ENCODE measurements at regions not wholly inside any gene's neighbourhood (a gene's known extent, or its start where the extent isn't known, plus 50 kb on each side); places are given as distances from the start of the nearest gene placed in this dataset.

DNA sequence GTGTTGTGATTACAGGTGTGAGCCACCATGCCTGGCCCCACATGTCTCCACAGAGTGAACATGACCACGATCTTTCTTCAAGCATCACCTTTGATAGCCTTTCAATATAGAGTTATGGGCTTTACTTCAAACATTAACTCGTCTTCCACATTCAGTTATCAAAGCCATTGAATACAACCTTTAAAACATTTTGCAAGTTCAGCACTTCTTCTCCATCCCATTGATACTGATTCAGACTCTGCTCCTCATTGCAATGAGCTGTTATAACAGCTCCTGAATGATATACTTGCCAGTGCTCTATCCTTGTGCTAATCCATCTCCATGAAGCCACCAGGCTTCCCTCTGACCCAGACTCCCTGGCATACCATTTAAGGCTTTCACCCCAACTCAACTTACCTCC, 223.5 kb upstream of the EEA1 start:
- DNase-seq (ENCODE audit: low read depth in 4 of 4, low spot score in 1 of 4): no peak

DNA sequence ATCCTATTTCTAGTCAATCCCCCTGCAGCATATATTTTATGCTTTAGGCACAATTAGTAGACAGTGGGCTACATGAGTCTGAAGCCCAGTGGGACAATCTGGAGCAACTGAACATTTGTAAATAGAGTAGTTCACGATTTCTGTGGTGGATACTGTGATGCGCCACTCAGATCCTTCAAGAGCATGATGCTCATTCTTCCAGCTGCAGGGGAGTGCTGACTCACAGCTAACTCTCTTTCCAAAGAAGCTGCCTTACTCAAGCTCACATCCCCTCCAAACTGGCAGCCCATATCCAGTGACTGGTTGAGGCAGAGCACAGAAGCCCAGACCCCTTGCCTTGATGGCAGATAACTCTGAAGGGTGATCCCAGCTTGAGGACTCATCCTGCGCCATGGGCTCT, 224.2 kb upstream of the EEA1 start:
- DNase-seq (ENCODE audit: low read depth in 4 of 4, low spot score in 1 of 4): no peak

DNA sequence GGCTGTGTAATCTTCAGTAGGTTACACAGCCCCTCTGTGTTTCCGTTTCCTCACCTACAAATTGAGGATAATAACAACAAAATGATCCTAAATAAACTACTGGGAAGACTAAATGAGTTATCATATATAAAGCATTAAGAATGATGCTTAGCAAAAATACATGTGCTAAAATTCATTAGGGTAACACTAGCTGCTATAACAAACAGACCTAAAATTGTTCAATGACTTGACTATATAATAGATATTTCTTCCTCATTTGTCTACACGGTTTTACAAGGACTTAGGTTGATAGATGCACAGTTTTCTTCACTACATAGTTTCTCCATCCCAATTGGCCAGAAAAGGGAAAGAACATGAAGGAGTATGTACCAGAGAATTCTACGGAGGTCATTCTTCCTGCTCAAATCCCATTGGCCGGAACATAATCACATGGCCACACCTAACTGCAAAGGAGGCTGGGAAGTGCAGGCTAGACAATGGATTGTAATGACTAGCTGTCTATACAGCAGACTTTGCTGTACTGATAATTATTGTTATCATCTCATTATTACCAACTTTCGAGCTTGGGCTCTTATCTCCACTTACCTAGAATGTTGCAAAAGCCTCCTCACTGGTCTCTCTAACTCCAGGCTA, 223.5 kb upstream of the NUDT4 start:
- no peak for DNase-seq (ENCODE audit: low read depth in 4 of 4, low spot score in 1 of 4)

DNA sequence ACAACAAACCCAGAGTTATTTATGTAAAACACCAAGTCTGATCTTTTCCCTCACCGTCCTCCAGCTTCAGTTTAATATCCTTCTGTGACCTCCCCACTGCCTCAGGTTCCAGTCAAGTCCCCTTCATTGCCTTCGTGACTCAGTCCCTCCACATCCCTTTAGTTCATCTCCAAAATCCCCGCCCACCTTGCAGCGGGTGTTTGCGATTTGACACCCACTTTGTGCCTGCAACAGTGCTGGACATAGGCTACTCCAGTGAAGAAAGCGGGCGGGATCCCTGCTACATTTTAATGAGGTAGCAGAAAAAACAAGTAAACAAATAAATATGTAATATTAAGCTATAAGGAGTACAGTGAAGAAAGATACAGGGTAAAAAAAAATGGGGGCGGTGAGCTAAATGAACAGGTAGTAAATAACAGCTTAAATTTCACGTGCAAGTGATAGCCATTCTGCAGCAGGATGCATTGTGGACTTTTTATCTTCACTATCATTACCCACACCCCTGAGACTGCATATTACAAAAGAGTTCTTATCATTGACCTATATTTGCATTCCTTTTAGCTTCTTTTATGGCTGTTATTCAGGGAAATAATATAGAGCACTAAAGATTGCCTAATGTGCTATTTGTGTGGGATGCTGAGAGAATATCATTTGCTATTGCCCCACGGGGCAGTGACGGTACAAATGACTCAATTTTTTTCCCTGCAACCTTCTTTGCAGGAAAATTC, 222.8 kb upstream of the NUDT4 start:
- DNase-seq (ENCODE audit: low read depth in 4 of 4, low spot score in 1 of 4): no peak

DNA sequence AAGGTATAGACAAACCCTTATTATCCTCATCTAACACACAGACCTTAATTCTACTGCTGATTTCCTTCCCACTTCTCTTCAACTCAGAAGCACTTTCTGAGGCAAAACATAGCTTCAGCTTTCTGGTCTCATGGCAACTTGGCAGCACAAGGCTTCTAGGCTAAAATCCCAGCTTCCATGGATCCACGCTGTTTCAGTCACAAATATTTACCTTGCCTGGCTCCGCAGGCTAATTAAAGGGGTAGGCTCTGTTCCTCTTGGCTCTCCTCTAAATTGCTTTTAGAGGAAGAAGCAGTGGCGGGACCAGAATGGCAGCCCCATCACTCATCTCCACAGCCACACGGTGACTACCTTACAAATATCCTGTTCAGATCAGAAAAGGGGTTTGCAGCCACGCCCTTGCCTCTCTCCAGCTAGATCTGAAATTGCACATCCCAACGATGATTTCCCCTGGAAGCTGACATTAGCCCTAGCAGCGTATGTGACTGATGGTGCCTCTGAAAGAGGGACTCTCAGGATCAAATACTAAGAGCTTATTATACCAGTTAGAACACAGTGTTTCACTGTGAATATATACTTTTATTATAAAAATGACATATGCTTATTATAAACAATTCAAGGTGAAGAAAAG, 221.5 kb upstream of the NUDT4 start:
- DNase-seq (ENCODE audit: low read depth in 4 of 4, low spot score in 1 of 4): no peak

DNA sequence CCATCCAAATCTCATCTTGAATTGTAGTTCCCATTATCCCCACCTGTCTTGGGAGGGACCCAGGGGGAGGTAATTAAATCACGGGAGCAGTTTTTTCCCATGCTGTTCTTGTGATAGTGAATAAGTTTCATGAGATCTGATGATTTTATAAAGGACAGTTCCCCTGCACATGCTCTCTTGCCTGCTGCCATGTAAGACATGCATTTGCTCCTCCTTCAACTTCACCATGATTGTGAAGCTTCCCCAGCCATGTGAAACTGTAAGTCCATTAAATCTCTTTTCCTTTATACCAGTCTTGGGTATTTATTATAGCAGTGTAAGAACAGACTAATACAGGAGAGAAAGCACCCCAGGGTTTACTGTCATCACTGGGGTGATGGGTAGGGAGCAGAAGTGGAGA, 220.4 kb upstream of the NUDT4 start:
- DNase-seq (ENCODE audit: low read depth in 4 of 4, low spot score in 1 of 4): no peak

DNA sequence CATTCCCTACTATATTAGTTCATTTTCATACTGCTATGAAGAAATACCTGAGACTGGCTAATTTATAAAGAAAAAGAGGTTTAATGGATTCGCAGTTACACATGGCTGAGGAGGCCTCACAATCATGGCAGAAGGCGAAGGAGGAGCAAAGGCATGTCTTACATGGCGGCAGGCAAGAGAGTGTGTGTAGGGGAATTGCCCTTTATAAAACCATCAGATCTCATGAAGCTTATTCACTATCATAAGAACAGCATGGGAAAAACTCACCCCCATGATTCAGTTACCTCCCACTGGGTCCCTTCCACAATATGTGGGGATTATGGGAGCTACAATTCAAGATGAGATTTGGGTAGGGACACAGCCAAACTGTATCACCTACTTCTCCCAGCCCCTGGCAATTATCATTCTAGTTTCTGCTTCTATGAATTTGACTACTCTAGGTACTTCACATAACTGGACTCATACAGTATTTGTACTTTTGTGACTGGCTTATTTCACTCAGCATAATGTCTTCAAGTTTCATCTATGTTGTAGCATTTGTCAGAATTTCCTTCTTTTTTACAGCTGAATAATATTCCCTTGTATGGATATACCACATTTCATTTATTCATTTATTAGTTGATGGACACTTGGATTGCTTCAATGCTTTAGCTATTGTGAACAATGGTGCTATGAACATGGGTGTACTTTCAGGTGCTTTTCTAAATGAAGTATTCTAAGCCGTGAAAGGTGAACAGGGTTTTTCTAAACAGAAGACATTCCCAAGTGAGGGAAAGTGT, 219.5 kb upstream of the NUDT4 start:
- no peak for DNase-seq (ENCODE audit: low read depth in 4 of 4, low spot score in 1 of 4)

DNA sequence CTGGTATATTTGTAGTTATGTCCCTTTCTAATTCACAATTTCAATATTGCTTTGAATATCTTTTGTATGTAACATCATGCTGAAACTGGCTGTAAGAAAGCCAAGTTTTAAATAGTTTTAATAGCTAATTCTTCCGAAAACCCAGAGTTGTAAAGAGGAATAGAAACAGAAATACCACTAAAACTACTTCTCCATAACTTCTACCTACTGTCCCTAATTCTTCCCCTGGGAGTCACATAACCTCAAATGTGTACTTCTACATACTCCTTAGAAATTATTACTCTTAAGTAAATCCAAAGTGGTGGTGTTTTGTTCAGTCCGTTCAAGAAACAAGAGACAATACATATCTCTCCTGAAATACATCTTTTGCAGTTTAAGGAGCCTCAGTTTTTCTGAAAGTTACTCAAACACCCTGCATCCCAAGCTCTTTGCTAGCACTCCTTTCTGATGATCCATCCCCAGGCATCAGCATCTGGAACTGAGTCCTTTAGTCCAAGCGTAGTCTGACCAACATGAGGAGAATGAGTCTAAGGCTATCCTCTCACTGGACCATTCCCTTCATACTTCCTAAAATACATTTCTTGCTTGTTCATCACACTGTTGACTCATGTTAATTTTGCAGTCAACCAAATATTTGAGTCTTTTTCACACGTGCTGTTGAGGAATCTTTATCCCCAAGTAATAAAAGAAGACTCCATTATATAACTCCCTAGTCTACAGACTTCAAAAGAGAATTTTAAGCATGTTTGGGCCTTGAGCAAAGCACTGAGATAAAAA, 214.3 kb upstream of the NUDT4 start:
- DNase-seq (ENCODE audit: low read depth in 4 of 4, low spot score in 1 of 4): no peak

DNA sequence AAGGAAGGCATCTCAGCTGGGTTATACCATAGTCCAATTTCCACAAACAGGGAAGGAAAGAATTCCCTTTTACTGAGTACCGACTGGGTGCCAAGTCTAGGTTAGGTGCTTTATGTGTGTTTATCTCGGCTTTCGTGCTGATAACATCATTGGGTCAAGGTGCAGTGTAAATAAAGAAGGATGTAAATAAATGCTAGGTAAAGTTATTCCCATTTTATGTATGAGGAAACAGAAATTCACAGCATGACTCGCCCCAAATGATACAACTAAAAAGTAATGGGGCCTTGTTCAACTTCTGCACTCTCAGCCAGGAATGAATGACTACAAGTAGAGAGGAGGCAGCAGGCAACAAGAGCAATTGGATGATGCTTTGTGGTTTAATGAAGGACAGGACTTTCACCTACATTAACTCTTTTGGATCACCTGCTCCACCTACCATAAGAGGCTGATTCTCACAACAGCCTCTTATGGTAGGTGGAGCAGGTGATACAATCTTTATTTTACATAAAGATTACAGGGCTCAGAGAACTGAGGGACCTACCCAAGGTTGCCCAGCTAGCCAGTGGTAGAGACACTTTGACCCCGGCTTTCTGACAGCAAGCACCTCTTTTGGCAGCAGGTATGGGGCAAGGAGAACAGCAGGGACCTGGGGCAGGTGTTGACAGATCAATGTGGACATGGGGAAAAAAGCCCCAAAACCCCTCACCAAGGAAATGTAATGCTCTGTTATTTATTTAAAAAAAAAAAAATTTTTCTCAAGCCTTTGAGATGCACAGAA, 213.4 kb upstream of the NUDT4 start:
- DNase-seq (ENCODE audit: low read depth in 4 of 4, low spot score in 1 of 4): no peak

DNA sequence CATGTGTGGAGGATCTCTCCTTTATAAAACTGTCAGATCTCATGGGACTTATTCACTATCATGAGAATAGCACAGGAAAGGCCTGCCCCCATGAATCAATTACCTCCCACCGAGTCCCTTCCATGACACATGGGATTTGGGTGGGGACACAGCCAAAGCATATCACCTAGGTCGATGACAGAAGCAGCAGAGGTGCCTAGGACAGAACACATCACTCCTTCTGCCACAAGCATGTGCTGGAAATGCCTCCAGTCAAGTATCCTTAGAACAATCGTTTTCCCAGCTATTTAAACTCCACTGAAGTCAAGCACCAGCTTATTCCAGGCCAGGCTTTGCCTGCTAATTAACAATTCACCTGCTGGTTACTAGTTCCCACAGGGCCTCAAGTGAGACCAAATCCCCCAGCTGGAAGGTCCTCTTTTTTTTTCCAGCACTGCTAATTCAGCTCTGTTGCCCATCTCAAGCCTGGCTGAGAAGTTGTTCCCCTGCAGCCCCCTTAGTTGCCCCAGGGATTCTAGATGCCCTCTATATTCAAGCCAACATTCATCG, 212.3 kb upstream of the NUDT4 start:
- DNase-seq (ENCODE audit: low read depth in 4 of 4, low spot score in 1 of 4): no peak

DNA sequence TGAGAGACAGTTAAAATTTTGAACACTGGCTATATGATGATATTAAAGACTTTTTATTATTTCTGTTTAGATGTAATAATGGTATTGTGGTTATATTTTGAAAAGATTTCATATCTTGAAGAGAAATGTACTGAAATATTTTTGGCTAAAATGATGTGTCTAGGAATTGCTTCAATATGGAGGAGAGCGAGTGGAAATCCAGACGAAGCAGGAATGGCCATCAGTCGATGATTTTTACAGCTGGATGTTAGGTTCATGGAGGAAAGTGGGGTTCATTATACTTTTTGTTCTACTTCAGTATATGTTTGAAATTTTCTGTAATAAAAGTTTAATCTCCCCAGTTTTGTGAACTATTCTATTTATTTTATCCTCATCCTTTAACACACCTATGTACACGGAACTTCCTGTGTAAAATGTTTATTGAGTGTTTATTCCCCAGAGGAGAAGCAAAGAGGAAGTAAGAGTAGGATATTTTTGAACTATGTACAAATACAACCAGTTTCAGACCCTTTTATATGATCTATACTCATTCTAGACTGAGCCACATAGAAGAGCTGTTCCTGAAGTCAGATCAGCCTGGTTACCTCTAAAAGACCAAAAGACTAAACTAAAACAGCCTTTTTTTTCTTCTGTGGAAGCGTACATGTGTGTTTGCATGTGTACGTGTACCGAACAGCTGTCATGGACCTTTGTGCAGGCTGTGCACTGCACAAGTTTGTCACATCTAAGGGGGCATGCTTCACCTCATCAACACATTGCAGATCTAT, 211.0 kb upstream of the NUDT4 start:
- no peak for DNase-seq (ENCODE audit: low read depth in 4 of 4, low spot score in 1 of 4)

DNA sequence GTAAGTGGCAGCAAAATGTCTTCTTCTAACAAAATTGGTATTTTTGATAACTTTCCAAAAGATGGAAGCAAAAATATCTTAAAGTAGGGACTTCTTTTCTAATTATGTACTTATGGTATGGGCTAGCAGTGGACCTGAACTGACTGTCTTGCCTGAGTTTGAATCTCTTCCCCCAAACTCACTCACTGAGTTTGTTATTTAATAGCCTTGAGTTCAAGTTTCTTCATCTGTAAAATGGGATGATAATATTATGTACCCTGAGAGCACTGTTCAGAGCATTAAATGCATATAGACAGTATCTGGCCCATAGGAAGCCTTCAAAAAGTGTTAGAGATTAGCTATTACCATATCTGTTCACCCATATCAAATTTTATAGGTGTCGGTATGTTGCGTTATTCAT, 210.4 kb upstream of the NUDT4 start:
- DNase-seq (ENCODE audit: low read depth in 4 of 4, low spot score in 1 of 4): no peak

DNA sequence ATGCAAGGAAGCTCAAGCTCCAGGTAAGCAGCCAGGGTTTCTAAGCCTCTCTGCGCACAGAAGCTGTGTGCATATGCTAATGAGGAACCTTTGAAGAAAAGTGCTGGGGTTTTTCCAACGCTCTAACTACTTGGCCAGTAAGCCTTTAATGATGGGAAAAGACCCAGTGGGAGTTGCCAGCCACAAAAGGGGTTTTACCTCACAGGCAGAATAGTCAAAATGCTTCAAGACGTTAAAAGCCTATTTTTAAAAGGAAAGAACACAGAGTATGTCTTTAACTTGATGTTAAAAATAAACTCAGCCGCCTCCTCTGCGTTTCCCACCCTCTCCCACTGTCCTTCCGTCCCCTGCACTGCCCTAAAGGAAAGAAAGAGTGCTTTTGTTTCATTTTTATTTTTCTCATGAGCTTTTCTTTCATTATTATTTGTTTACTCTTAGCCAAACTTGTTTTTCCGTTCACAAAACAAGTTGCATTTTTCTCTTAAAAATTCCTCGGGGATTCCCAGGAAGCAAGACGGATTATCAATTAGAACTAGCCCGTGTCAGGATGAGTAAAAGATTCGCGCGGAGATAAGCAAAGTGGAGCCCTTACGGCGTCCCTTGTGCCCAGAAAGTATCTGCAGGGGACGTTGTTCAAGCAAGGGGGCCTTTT, 209.8 kb upstream of the NUDT4 start:
- peak in 3 of 4 experiments; percentile 3 to 14 (median 13) for DNase-seq (ENCODE audit: low read depth in 4 of 4, low spot score in 1 of 4)

DNA sequence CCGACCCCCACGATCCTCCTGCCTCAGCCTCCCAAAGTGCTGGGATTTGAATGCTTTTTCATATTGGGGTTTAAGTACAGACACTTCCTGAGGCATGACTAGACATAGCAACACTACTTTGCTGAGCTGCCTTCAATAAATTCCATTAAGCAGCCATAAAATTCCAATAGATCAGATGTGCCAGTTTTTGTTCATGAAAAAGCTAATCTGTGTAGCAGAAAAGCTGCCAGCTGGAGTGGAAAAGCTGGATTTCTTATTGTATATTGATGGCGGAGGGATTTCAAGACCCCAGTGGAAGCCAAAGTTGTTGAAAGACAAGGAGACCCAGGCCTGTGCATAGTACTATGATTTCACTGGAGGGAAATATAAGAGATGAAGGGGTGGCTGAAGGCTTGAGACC, 209.0 kb upstream of the NUDT4 start:
- no peak for DNase-seq (ENCODE audit: low read depth in 4 of 4, low spot score in 1 of 4)

DNA sequence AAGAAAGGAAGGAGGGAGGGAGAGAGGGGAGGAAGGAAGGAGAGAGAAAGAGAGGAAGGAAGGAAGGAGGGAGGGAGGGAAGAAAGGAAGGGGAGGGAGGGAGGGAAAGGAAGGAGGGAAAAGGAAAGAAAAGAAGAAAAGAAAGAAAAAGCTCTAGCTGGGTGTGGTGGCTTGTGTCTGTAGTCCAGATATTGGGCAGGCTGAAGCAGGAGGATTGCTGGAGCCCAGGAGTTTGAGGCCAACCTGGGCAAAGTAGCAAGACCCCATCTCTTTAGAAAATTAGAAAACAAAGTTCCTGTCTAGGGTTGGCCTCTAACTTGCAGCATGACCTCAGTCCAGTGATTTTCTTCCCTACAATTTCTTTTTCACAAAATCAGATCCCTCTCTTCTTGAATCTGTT, 208.2 kb upstream of the NUDT4 start:
- DNase-seq (ENCODE audit: low read depth in 4 of 4, low spot score in 1 of 4): no peak

DNA sequence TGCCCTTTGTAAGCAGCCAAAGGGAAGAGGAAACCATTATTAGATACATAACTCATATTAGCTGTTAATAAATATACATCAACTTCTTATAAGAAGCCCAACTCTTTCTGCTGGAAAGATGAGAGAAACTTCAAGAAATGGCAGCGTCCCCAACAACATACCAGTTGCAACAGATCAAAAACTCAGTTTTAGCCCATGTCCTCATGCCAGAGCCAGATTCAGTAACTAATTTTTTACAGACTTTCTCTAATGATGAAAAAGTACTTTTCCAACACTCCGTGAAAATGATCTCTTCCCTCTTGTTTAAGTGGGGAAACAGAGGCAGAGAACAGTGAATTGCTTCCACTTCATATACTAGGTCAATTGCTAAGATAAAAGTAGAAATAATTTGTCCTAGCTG, 206.8 kb upstream of the NUDT4 start:
- DNase-seq (ENCODE audit: low read depth in 4 of 4, low spot score in 1 of 4): no peak

DNA sequence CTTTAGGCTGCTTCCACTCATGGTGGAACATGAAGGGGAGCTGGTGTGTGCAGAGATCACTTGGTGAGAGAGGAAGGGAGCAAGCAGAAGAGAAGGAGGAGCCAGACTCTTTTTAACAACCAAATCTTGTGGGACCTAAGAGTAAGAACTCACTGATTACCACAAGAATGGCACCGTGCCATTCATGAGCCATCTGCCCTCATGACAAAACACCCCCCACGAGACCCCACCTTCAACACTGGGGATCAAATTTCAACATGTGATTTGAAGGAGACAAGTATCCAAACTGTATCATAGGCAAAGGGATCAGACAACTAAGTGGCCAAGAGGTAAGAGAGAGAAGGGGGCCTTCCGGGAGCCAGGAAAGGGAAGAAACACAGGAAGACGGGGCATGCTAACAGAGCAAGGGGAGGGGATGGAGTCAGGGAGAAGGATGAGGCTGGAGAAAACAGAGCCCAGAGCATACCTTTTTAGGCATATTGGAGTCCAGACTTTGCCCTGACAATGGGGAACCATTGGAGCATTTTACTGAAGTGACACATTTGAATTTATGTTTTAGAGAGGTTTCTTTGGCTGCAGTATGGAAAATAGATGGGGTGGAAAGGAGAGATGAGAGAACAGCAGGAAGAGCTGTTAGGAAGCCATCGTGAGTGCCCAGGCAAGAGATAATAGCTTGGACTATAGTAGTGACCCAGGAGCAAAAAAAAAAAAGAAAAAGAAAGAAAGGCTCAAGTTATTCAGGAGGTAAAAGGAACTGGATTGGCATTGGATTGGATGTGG, 204.4 kb upstream of the NUDT4 start:
- DNase-seq (ENCODE audit: low read depth in 4 of 4, low spot score in 1 of 4): no peak

DNA sequence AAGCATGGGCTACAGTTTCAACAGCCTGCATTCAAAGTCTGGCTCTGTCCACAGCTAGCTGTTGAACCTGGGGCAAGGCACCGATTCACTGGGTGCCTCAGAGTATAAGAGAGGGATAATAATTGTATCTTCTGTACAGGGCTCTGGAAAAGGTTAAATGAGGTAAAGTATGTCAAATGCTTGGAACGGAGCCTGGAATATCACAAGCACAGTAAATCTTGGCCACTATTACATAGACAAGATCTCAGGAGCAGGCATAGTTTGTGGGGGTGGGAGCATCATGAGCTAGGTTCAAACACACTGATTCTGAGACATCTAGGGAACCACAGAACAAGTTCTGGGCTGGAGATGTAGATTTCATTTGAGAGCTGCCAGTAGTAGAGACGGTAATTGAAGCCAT, 203.7 kb upstream of the NUDT4 start:
- DNase-seq (ENCODE audit: low read depth in 4 of 4, low spot score in 1 of 4): no peak
